Fibroblast of peridontal ligament (primary cell): ENCODE measurements at regions not wholly inside any gene's neighbourhood (a gene's known extent, or its start where the extent isn't known, plus 50 kb on each side); places are given as distances from the start of the nearest gene placed in this dataset.

Source experiments
- DNase-seq: peaks from one replicate; pipeline ENCODE4 v3.0.0-alpha.2; 2010; ENCODE audit errors: extremely low read depth

- DNase-seq, result peak; percentile 64
These were observed 142.3 kb upstream of the TANK start for GRCh38 chr2:161017780-161018470.

DNA sequence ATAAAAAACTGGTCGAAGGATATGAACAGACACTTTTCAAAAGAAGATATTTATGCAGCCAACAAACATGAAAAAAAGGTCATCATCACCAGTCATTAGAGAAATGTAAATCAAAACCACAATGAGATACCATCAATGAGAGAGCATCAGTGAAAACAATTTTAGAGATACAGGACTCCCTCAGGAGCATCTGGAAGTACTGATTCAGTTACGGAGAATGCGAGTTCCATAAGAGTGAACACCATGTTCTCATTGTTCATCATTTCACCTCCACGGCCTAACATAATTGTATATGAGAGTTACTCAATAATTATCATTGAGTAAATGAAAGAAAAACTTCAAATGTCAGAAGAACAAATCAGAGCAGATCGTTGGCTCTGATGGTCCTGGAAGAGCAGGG, 140.9 kb upstream of the TANK start:
- DNase-seq, result no peak

- DNase-seq, result no peak
These were observed 139.8 kb upstream of the TANK start for GRCh38 chr2:161020437-161020836.

- no peak for DNase-seq
These were observed 131.6 kb upstream of the TANK start for GRCh38 chr2:161028581-161028980.

DNA sequence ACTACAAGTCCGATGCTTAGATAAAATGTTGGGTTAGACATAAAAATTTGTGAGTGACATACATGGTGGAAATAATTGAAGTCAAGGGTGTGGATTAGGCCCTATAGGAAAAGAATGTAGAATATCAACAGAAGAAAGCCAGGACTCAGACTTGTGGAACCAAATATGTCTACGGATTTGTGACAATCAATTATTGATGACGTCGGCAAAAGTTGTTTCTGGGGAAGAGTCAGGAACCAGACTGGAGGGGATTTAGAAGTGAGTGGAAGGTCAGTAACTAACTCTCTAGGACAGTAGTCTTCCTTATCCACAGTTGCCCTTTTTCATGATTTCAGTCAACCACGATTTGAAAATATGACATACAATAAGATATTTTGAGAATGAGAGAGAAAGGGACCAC, 130.9 kb upstream of the TANK start:
- DNase-seq, result no peak

GRCh38 chr2:161030260-161031063, 129.8 kb upstream of the TANK start:
- peak; percentile 100 for DNase-seq

GRCh38 chr2:161031511-161031910, 128.7 kb upstream of the TANK start:
- DNase-seq, result peak; percentile 26

- no peak for DNase-seq
These were observed 127.6 kb upstream of the TANK start for GRCh38 chr2:161032635-161033034.

- peak; percentile 23 for DNase-seq
These were observed 127.1 kb upstream of the TANK start for GRCh38 chr2:161033059-161033660.

DNA sequence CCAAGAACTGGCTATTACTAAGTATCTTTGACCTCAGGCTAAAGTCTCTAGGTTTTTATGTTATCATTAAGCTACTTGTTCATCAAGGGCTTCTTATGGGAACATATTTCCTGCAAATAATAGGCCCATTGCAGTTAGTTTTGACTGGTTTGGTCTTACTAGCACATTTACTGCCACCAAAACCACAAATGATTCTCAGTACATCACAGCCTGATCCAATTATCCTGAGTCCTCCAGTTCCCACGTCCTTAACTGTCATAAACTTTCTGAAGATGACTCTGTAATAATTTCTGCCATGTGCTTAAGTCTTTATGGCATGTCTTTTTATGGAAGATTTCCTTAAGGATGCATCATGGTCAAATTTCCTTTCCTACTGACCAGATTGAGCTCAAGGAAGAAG, 123.3 kb upstream of the TANK start:
- DNase-seq, result peak; percentile 29

DNA sequence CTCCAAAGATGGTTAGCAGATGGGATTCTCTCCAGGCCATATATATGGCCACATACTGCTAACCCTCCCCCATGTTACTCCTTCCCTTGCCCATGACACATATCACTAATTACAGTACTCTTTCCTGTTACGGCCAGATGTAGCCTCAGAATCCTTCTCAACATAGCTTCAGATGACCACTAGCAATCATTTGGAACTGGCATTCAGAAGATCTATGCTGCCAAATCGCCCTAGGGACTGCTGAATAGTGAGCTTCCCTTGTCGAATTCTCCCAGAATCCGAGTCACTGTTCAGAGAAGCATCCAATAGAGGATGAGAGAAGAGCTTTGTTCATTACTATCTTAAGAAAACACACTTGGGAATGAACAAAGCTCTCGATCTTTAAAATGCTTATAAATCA, 121.2 kb upstream of the TANK start:
- peak; percentile 48 for DNase-seq

DNA sequence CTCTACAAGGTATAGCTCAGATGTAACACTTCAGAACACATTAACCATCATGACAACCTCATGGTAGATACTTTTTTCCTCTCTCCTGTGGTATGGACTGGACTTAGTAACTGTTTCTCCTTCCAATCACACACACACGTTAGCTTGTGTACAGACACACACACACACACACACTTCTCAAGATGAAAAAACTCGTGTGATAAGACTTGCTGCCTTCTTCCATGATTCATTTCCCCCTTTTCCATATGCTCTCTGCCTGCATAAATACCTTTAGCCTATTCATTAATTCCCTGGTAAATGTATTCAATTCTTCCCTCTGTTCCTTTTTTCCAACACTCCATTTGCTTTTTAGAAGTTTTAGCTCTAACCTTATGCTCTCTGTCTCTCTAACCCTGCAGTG, 118.9 kb upstream of the TANK start:
- no peak for DNase-seq

- no peak for DNase-seq
These were observed 117.1 kb upstream of the TANK start for GRCh38 chr2:161042990-161043625.

GRCh38 chr2:161044095-161044865, 115.9 kb upstream of the TANK start:
- peak; percentile 90 for DNase-seq

DNA sequence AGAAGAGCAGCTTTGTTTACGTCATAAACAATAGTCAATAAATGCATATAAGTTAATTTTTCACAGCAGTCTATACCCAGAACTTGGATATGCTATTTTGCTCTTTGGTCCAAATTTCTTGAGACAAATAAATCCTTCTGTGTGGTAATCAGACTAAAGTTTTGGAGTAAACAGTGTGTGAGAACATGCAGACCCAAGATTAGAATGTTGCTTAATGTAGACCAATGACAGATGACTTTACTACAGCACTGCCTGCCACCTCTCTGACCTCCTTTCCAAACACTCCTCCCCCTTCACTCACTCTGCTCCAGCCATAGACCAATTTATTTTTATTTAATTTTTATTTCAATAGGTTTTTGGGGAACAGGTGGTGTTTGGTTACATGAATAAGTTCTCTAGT, 115.3 kb upstream of the TANK start:
- peak; percentile 53 for DNase-seq

GRCh38 chr2:161045726-161046125, 114.5 kb upstream of the TANK start:
- DNase-seq, result peak; percentile 69

DNA sequence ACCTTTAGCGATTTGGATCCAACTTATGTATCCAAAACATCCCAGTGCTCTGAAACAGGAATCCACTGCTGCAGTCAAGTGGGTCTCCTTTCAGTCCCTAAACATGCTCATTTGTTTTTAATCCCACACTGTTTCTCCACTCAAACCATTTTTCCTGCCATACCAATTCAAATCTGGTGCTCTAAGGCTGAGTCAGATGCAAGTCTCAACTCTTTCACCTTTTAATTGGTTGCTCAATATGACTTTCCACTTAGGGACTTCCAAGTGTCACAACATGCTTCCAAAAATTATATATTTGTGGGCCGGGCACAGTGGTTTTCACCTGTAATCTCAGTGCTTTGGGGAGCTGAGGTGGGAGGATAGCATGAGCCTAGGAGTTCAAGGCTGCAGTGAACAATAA, 113.4 kb upstream of the TANK start:
- DNase-seq, result no peak

DNA sequence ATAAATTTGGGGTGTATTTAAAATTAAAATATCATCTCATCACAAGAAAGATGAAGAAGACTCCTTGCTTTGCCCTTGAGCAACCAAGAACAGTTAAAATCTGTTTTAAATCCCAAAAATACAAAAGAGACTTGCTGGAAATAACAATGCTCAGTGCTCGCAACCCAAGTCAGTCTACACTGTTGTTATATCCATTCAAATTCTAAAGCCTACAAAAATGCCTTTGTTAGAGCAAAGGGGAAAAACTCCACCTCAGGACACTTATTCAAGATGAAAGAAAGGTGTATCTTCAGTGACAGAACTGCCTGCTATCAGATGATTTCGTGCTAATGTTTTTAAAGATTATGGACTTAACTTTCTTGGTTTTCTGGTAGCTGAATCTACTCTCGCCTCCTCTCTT, 111.9 kb upstream of the TANK start:
- DNase-seq, result no peak

DNA sequence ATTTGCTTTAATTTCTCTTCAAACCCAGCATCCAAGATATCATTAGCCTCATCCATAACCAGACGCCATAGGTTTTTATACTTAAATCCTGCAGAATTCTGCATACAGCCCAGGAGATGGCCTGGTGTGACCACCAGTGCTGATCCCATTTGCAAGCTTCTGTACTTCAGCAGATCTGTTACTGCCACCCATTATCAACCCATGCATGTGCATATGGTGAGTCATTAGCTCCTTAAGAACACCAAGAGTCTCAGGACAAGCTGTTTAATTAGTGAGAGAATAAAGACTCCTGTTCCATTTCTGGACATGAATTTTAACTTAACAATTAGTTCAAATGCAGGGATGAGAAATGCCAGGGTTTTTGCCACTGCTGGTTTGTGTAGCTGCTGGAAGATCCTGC, 110.7 kb upstream of the TANK start:
- DNase-seq, result no peak

- DNase-seq, result no peak
These were observed 108.0 kb upstream of the TANK start for GRCh38 chr2:161052214-161052613.

DNA sequence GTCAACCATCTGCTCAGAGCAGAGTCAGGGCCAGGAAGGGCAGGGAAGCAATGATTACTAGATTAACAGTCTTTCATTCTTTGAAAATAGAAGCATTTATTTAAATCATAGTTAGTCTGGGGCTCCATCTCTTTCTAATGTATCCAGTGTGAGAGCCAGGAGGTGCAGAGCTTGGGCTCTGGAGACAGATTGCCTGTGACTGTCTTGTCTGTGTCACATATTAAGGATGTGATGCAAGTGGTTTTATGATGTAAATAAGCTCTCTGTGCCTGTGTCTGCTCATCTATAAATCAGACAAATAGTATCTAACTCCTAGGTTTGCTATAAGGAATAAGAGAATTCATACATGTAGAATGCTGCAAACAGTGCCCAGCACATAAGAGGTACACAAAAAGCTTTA, 104.9 kb upstream of the TANK start:
- DNase-seq, result no peak

- DNase-seq, result no peak
These were observed 100.8 kb upstream of the TANK start for GRCh38 chr2:161059388-161059787.
